ENCODE measurements at regions not wholly inside any gene's neighbourhood (a gene's known extent, or its start where the extent isn't known, plus 50 kb on each side); places are given as distances from the start of the nearest gene placed in this dataset.

DNA sequence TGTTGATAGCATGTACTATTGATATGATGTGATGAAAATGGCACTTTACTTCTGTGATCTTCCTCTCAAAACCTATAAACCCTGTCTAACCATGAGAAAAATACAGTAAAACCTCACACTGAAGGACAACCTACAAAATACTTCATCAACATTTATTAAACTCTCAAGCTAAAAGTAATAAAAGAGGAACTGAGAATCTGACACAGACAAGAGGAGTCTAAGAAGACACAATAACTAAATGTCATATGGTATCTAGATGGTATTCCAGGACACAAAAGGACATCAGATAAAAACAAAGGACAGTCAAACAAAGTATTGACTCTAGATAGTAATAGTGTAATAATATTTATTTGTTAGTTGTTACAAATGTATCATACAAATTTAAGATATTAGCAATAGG lies 655.3 kb downstream of the SH3BGRL start:
- TF ChIP-seq, protein P1, sequence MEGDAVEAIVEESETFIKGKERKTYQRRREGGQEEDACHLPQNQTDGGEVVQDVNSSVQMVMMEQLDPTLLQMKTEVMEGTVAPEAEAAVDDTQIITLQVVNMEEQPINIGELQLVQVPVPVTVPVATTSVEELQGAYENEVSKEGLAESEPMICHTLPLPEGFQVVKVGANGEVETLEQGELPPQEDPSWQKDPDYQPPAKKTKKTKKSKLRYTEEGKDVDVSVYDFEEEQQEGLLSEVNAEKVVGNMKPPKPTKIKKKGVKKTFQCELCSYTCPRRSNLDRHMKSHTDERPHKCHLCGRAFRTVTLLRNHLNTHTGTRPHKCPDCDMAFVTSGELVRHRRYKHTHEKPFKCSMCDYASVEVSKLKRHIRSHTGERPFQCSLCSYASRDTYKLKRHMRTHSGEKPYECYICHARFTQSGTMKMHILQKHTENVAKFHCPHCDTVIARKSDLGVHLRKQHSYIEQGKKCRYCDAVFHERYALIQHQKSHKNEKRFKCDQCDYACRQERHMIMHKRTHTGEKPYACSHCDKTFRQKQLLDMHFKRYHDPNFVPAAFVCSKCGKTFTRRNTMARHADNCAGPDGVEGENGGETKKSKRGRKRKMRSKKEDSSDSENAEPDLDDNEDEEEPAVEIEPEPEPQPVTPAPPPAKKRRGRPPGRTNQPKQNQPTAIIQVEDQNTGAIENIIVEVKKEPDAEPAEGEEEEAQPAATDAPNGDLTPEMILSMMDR (IDR thresholded peaks at IDR 0.05; ENCODE audit: insufficient read depth, low read depth, low read length, missing control alignments) = no peak
- DNase-seq (ENCODE audit: low read depth) = no peak
- no peak overlapping the region for H3K4me3 ChIP-seq (ENCODE audit: low read length)

DNA sequence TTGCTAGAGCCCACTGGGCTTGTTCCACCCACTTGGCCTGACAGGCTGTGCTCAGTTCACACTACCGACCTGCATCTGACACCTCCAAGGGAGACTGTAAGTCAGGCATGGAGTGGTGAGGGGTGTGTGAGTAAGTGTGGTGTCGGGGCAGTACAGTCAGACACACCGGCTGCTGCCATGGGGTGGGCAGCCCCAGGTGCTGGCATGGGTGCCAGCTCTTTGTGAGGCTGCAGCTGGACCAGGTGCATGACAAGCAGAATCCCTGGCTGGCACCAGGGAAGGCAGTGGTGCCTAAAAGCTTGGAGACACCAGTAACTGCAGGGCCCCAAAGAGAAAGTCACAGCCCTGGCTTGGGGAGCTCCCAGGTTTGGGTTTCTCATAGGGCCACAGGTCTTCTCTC lies 665.0 kb downstream of the SH3BGRL start:
- no peak overlapping the region for H3K4me3 ChIP-seq (ENCODE audit: low read length)
- DNase-seq (ENCODE audit: low read depth) = no peak
- TF ChIP-seq, protein P1 (IDR thresholded peaks at IDR 0.05; ENCODE audit: insufficient read depth, low read depth, low read length, missing control alignments) = no peak

DNA sequence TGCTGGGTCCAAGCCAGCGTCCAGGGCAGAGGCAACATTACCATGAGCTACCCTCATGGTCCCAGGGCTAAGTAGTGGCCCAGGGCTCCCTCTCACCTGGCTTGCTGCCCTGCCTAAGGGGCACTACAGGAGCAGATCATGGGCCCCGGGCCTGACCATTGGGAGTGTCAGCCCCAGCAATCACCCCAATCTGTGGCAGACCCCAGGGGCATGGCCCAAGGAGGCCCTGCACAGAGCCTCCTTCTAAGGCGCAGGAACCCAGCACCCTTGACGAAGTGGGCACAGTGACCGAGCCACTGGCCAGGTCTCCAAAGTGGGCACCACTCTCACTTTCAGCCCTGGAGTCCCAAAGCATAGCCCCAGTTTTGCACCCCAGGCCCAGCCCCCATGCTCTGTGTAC lies 667.1 kb downstream of the SH3BGRL start:
- TF ChIP-seq, protein P1 (IDR thresholded peaks at IDR 0.05; ENCODE audit: insufficient read depth, low read depth, low read length, missing control alignments) = no peak
- no peak overlapping the region for H3K4me3 ChIP-seq (ENCODE audit: low read length)
- no peak for DNase-seq (ENCODE audit: low read depth)

DNA sequence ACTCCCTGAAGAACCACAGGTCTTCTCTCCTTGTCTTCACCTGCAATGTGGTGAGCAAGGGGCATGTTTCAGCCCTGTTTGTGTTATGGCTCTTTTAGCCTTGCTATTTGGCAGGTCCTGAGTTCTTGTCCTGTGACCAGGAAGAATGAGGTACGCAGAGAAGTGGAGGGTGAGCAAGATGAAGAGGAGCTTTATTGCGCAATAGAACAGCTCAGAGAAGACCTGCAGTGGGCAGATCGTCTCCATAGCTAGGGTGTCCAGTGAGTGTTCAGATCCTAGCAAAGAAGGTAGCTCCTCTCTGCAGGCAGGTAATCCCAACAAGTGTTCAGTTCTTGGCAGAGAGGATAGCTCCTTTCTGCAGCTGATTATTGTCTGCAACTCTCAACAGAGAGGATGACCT lies 672.9 kb downstream of the SH3BGRL start:
- DNase-seq (ENCODE audit: low read depth) = no peak
- no peak overlapping the region for H3K4me3 ChIP-seq (ENCODE audit: low read length)
- TF ChIP-seq, protein P1 (IDR thresholded peaks at IDR 0.05; ENCODE audit: insufficient read depth, low read depth, low read length, missing control alignments) = no peak

DNA sequence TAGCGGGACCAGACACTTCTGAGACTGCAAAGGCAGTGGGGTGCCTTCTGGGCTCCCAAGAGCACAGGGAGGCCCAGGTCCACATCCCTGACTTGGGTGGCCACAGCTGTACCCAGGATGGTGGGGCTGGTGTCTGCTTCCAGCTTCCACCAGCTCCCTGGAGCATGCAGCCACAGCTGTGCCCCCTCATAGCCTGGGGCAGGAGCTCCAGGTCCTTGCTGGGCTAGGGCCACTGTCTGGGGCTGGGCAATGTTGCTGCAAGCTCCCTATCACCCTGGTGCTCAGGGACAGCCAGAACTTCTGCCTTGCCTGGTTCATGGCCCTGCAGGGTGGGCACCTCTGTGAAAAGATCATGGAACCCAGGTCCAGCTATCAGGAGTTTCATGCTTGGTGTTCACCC lies 673.9 kb downstream of the SH3BGRL start:
- TF ChIP-seq, protein P1 (IDR thresholded peaks at IDR 0.05; ENCODE audit: insufficient read depth, low read depth, low read length, missing control alignments) = no peak
- no peak overlapping the region for H3K4me3 ChIP-seq (ENCODE audit: low read length)
- DNase-seq (ENCODE audit: low read depth) = no peak

DNA sequence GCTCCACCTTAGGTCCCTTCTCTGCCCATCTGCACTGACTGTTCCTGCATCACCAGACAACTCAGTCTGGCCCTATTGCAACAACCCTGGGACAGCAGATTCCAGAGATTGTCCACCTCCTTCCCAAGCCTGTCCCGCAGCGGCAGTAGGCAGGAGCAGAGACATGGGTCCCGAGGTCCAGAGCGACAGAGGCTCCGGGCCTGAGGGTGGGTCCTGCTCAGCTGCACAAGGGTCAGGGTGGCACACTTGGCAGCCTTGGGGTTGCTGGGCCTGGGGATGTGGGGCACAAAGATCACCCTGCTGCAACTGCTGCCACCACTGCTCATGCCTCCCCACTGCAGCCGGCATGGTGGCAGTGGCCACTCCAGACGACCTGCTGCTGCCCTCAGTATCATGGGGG lies 674.5 kb downstream of the SH3BGRL start:
- no peak overlapping the region for H3K4me3 ChIP-seq (ENCODE audit: low read length)
- DNase-seq (ENCODE audit: low read depth) = no peak
- TF ChIP-seq, protein P1 (IDR thresholded peaks at IDR 0.05; ENCODE audit: insufficient read depth, low read depth, low read length, missing control alignments) = no peak

DNA sequence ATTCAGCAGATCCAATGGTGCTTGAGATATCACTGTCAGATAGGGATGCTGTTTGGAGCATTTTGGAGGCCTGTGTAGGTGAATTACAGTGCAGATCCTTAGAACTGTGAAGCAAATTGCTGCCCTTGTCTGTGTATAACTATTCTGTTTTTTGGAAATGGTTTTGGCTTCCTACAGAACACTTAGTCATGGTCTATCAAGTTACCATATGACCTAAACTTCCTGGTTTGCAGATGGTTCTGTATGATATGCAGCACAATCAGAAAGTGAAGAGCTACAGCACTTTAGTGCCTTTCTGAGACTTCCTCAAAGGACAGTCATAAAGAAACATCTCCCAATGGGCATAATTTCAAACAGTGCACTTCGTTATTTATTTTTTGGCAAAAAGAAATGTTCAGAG lies 688.6 kb downstream of the SH3BGRL start:
- TF ChIP-seq, protein P1 (IDR thresholded peaks at IDR 0.05; ENCODE audit: insufficient read depth, low read depth, low read length, missing control alignments) = no peak
- no peak overlapping the region for H3K4me3 ChIP-seq (ENCODE audit: low read length)
- DNase-seq (ENCODE audit: low read depth) = no peak
